ENCODE measurements at regions not wholly inside any gene's neighbourhood (a gene's known extent, or its start where the extent isn't known, plus 50 kb on each side); places are given as distances from the start of the nearest gene placed in this dataset.

DNA sequence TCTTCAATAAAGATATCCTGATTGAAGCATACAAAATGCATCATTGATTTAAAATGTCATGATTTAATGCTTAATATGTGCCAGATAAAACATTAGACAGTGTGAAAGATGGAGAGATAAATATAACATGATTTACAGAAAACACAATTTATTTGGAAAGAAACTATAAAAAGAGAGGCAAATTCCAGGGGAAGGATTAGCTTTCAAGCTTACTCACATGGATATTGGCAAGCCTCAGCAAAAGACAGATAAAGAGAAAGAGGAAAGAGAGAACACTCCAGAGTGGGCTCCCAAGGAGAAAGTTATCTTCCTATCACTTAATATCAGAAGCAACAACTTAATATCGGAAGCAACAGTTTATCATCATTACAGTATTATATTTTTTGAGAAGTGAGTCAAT lies 1036.5 kb downstream of the SQOR start:
- DNase-seq (ENCODE audit: low read depth), result no peak
- TF ChIP-seq, protein P1, sequence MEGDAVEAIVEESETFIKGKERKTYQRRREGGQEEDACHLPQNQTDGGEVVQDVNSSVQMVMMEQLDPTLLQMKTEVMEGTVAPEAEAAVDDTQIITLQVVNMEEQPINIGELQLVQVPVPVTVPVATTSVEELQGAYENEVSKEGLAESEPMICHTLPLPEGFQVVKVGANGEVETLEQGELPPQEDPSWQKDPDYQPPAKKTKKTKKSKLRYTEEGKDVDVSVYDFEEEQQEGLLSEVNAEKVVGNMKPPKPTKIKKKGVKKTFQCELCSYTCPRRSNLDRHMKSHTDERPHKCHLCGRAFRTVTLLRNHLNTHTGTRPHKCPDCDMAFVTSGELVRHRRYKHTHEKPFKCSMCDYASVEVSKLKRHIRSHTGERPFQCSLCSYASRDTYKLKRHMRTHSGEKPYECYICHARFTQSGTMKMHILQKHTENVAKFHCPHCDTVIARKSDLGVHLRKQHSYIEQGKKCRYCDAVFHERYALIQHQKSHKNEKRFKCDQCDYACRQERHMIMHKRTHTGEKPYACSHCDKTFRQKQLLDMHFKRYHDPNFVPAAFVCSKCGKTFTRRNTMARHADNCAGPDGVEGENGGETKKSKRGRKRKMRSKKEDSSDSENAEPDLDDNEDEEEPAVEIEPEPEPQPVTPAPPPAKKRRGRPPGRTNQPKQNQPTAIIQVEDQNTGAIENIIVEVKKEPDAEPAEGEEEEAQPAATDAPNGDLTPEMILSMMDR (conservative IDR thresholded peaks at IDR 0.05; ENCODE audit: control insufficient read depth, insufficient read depth, low read depth, low read length), result no peak
- no peak overlapping the region for H3K4me3 ChIP-seq (ENCODE audit: control insufficient read depth, low read depth, low read length)

GRCh38 chr15:46672041-46672440 lies 1037.2 kb downstream of the SQOR start:
- no peak for DNase-seq (ENCODE audit: low read depth)
- H3K4me3 ChIP-seq (ENCODE audit: control insufficient read depth, low read depth, low read length), result no peak overlapping the region
- TF ChIP-seq, protein P1 (conservative IDR thresholded peaks at IDR 0.05; ENCODE audit: control insufficient read depth, insufficient read depth, low read depth, low read length), result no peak

DNA sequence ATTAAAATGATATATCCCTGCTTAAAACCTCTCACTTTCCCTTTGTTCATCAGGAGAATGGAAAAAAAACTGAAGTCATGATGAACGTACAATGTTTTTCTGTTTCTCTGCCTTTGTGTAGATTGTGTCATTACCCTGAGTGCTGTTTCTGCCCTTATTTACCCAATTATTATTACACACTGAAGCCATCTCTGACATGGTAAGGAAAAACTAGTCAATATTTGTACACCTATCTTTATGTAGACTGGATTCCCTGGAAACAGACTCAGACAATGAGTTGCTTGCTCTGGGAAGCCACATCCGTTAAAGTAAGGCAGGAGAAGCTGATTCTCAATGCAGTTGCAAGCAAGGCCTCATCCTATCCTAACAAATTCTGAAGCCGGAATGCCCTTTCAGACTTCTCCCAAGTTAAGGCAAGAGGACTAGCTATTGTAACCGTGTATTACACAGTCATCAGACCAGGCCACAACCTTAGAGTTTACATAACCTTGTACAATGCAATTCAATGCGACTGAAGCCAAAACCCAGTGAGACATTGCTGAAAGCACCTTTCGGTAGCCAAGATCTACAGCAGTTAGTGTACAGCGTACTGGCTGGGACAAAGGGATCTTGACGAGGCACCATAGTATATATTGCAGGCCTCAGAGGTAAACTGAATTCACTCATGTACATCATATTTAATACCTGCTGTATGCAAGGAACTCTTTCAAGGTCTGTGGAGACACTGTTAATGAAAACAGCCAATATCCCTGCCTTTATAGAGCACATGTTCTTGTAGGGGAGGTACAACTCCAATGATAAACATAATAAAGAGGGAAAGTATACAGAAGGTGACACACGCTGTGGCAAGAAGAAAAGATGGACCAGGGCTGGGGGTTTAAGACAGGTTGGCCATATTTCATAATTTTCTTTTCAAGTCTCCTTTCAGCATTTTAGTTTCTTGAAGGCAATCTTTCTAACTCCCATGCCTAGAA lies 1040.8 kb upstream of the SEMA6D start:
- H3K4me3 ChIP-seq (ENCODE audit: control insufficient read depth, low read depth, low read length), result no peak overlapping the region
- no peak for DNase-seq (ENCODE audit: low read depth)
- TF ChIP-seq, protein P1 (conservative IDR thresholded peaks at IDR 0.05; ENCODE audit: control insufficient read depth, insufficient read depth, low read depth, low read length), result no peak

GRCh38 chr15:46677491-46677890 lies 1039.8 kb upstream of the SEMA6D start:
- DNase-seq (ENCODE audit: low read depth), result no peak
- TF ChIP-seq, protein P1 (conservative IDR thresholded peaks at IDR 0.05; ENCODE audit: control insufficient read depth, insufficient read depth, low read depth, low read length), result no peak
- no peak overlapping the region for H3K4me3 ChIP-seq (ENCODE audit: control insufficient read depth, low read depth, low read length)

- TF ChIP-seq, protein P1 (conservative IDR thresholded peaks at IDR 0.05; ENCODE audit: control insufficient read depth, insufficient read depth, low read depth, low read length), result no peak
- no peak overlapping the region for H3K4me3 ChIP-seq (ENCODE audit: control insufficient read depth, low read depth, low read length)
- no peak for DNase-seq (ENCODE audit: low read depth)
These were observed 1035.4 kb upstream of the SEMA6D start for GRCh38 chr15:46681901-46682300.

GRCh38 chr15:46682969-46683791 lies 1034.1 kb upstream of the SEMA6D start:
- no peak for DNase-seq (ENCODE audit: low read depth)
- no peak overlapping the region for H3K4me3 ChIP-seq (ENCODE audit: control insufficient read depth, low read depth, low read length)
- TF ChIP-seq, protein P1 (conservative IDR thresholded peaks at IDR 0.05; ENCODE audit: control insufficient read depth, insufficient read depth, low read depth, low read length), result no peak
